ENCODE measurements at regions not wholly inside any gene's neighbourhood (a gene's known extent, or its start where the extent isn't known, plus 50 kb on each side); places are given as distances from the start of the nearest gene placed in this dataset.
A peak's percentile ranks its signal among the peaks of the same experiment; 100 is the strongest.

- no peak overlapping the region for H3K4me3 ChIP-seq
- no peaks in the 10 kb centered on the region for H3K4me1 ChIP-seq (replicated peaks in 1 of 2; ENCODE audit: control insufficient read depth in 2 of 2, insufficient read depth in 2 of 2, low read length in 2 of 2)
- H3K4me2 ChIP-seq (ENCODE audit: insufficient read depth, low read length): no peak overlapping the region
- FAIRE-seq: no peak
- no peak overlapping the region for H3K9ac ChIP-seq (ENCODE audit: insufficient read depth in 1 of 2, low read depth in 2 of 2, low read length in 2 of 2)
- H4K20me1 ChIP-seq (replicated peaks; ENCODE audit: control insufficient read depth, insufficient read depth, low read length): no peaks in the 10 kb centered on the region
- in situ Hi-C loops (cut with MboI) (no loop called here), intact Hi-C loops (cut with micrococcal nuclease) (no loop called here)
- no TSS peak for BruUV-seq (replicated peaks)
- H3K27me3 ChIP-seq (ENCODE audit: control insufficient read depth in 2 of 2, insufficient read depth in 2 of 2, low read length in 2 of 2): no peaks in the 10 kb centered on the region
- H3K79me2 ChIP-seq (ENCODE audit: control insufficient read depth, insufficient read depth, low read length): no peaks in the 10 kb centered on the region
- H3K36me3 ChIP-seq (ENCODE audit: control insufficient read depth, insufficient read depth, low read length): no peaks in the 10 kb centered on the region
- H3K9me1 ChIP-seq (ENCODE audit: control insufficient read depth, insufficient read depth, low read length): no peaks in the 10 kb centered on the region
- no peak overlapping the region for H2AFZ ChIP-seq (ENCODE audit: low read depth, low read length)
- ChIA-PET POLR2A (no interaction called here), CTCF (ENCODE audit: low intra/inter-chr PET ratio) (no interaction called here)
- no peak for ATAC-seq
- WGBS (ENCODE audit: insufficient coverage, low coverage, missing lambda C conversion rate): 54% methylated on average over 1 of the region's 1 CpG
- TF ChIP-seq ILF3 (IDR thresholded peaks at IDR 0.05; ENCODE audit: borderline replicate concordance) (no peak), SAFB2 (IDR thresholded peaks at IDR 0.05; ENCODE audit: borderline replicate concordance, low read depth, low read length, severe bottlenecking) (no peak)
- no peak for DNase-seq (ENCODE audit: extremely low read depth in 1 of 4, low spot score in 3 of 4)
- no peak overlapping the region for H3K27ac ChIP-seq (ENCODE audit: extremely low read depth, low read depth, low read length)
- no peaks in the 10 kb centered on the region for H3K9me3 ChIP-seq (replicated peaks; ENCODE audit: control insufficient read depth, insufficient read depth, low read depth, low read length)
Measured at GRCh38 chr17:63290351-63290750, 155.8 kb downstream of the CYB561 start.

GRCh38 chr17:63290784-63291183 is 155.3 kb downstream of the CYB561 start:
- BruUV-seq (replicated peaks): no TSS peak
- in situ Hi-C loops (cut with MboI) (no loop called here), intact Hi-C loops (cut with micrococcal nuclease) (no loop called here)
- H3K79me2 ChIP-seq (ENCODE audit: control insufficient read depth, insufficient read depth, low read length): no peaks in the 10 kb centered on the region
- H3K9me1 ChIP-seq (ENCODE audit: control insufficient read depth, insufficient read depth, low read length): no peaks in the 10 kb centered on the region
- POLR2A ChIA-PET: interaction anchor here (0.7 kb wide), 1 partner anchor 14 kb away, joined by 4 read pairs; no protein-coding TSS in a partner anchor
- ATAC-seq (no peak), FAIRE-seq (no peak), DNase-seq (ENCODE audit: extremely low read depth in 1 of 4, low spot score in 3 of 4) (no peak)
- no peak overlapping the region for H3K27ac ChIP-seq (ENCODE audit: extremely low read depth, low read depth, low read length)
- H3K4me3 ChIP-seq: no peak overlapping the region
- no peaks in the 10 kb centered on the region for H3K27me3 ChIP-seq (ENCODE audit: control insufficient read depth in 2 of 2, insufficient read depth in 2 of 2, low read length in 2 of 2)
- H3K9ac ChIP-seq (ENCODE audit: insufficient read depth in 1 of 2, low read depth in 2 of 2, low read length in 2 of 2): no peak overlapping the region
- H4K20me1 ChIP-seq (replicated peaks; ENCODE audit: control insufficient read depth, insufficient read depth, low read length): no peaks in the 10 kb centered on the region
- TF ChIP-seq SMARCA4 (IDR thresholded peaks at IDR 0.05) (no peak), E2F1 (CRISPR knock-in tag; IDR thresholded peaks at IDR 0.05) (no peak), NFIC (IDR thresholded peaks at IDR 0.05) (peak; percentile 26; the same call in 1 of the 2 replicates), STAT6 (CRISPR knock-in tag; IDR thresholded peaks at IDR 0.05) (no peak), ZSCAN32 (CRISPR knock-in tag; IDR thresholded peaks at IDR 0.05) (no peak), PHF21A (IDR thresholded peaks at IDR 0.05; ENCODE audit: borderline replicate concordance, low read depth) (no peak)
- WGBS (ENCODE audit: insufficient coverage, low coverage, missing lambda C conversion rate): 12% methylated on average over 2 of the region's 2 CpGs
- no peaks in the 10 kb centered on the region for H3K4me1 ChIP-seq (replicated peaks in 1 of 2; ENCODE audit: control insufficient read depth in 2 of 2, insufficient read depth in 2 of 2, low read length in 2 of 2)
- H3K9me3 ChIP-seq (replicated peaks; ENCODE audit: control insufficient read depth, insufficient read depth, low read depth, low read length): no peaks in the 10 kb centered on the region
- CTCF ChIA-PET (ENCODE audit: low intra/inter-chr PET ratio): no interaction called here
- no peak overlapping the region for H3K4me2 ChIP-seq (ENCODE audit: insufficient read depth, low read length)
- no peak overlapping the region for H2AFZ ChIP-seq (ENCODE audit: low read depth, low read length)
- no peaks in the 10 kb centered on the region for H3K36me3 ChIP-seq (ENCODE audit: control insufficient read depth, insufficient read depth, low read length)
